ENCODE measurements at regions not wholly inside any gene's neighbourhood (a gene's known extent, or its start where the extent isn't known, plus 50 kb on each side); places are given as distances from the start of the nearest gene placed in this dataset.
"Not testable (repeated sequence)": the region's sequence is repeated elsewhere in the genome, so short reads cannot be mapped to it uniquely, and the experiment has no call there.

- not testable (repeated sequence) for TF ChIP-seq CTCF, POLR2A (IDR thresholded peaks at IDR 0.05)
Measured at GRCh38 chr16:29089679-29090078, 104.8 kb downstream of the LAT start.
